WTC11 (cell line): ENCODE measurements at regions not wholly inside any gene's neighbourhood (a gene's known extent, or its start where the extent isn't known, plus 50 kb on each side); places are given as distances from the start of the nearest gene placed in this dataset.

Source experiments
- ATAC-seq: fragments of 200-7000 bp; cut with Tn5 transposase; 2 replicates; pipeline ENCODE4 v1.10.0; 2021; ENCODE audit warnings: mild to moderate bottlenecking, moderate library complexity
- CTCF ChIA-PET: fragments of 300-600 bp; sonication (Branson Sonifier 250); formaldehyde crosslinking; loops from one replicate; lab custom pipeline; 2021; ENCODE audit warnings: antibody characterized with exemption; lab: Charles Lee
- POLR2A ChIA-PET: fragments of 350-600 bp; sonication (Branson Sonifier 250); formaldehyde crosslinking; loops from one replicate; lab custom pipeline; 2021; ENCODE audit warnings: antibody characterized with exemption; lab: Charles Lee
- DNase-seq: peaks from one replicate; pipeline ENCODE4 v3.0.0; 2021; ENCODE audit warnings: low spot score
- H3K27ac Mint-ChIP-seq: 2 replicates; pipeline ENCODE4 v1.8.0; 2021; ENCODE audit warnings: mixed read lengths
- H3K27me3 Mint-ChIP-seq: 2 replicates; pipeline ENCODE4 v1.8.0; 2021; ENCODE audit warnings: low read depth, mild to moderate bottlenecking, moderate library complexity, mixed read lengths
- H3K36me3 Mint-ChIP-seq: 2 replicates; pipeline ENCODE4 v1.8.0; 2021; ENCODE audit warnings: mixed read lengths
- H3K4me1 Mint-ChIP-seq: 2 replicates; pipeline ENCODE4 v1.8.0; 2022; ENCODE audit warnings: mixed read lengths
- H3K4me3 Mint-ChIP-seq: 2 replicates; pipeline ENCODE4 v1.8.0; 2021; ENCODE audit warnings: mild to moderate bottlenecking, moderate library complexity, mixed read lengths
- H3K9me3 Mint-ChIP-seq: 2 replicates; pipeline ENCODE4 v1.8.0; 2021; ENCODE audit warnings: mixed read lengths
- ATF1 ChIP-seq: sonication (generic); formaldehyde crosslinking; IDR thresholded peaks from 2 replicates; pipeline ENCODE4 v1.8.1; 2023; ENCODE audit warnings: mild to moderate bottlenecking, moderate library complexity, missing genetic modification reagents
- ELF4 ChIP-seq: sonication (generic); formaldehyde crosslinking; IDR thresholded peaks from 2 replicates; pipeline ENCODE4 v1.8.1; 2022; ENCODE audit warnings: low read depth, mild to moderate bottlenecking, moderate library complexity, missing genetic modification reagents
- EMX1 ChIP-seq: fragments of 250-450 bp; sonication (Bioruptor Pico); IDR thresholded peaks from 2 replicates; pipeline ENCODE4 v1.8.0; 2021; ENCODE audit warnings: mild to moderate bottlenecking
- FOXJ3 ChIP-seq: sonication (generic); formaldehyde crosslinking; IDR thresholded peaks from 2 replicates; pipeline ENCODE4 v1.9.0; 2021; ENCODE audit warnings: missing genetic modification reagents, mild to moderate bottlenecking, borderline replicate concordance
- FOXP1 ChIP-seq: sonication (generic); formaldehyde crosslinking; IDR thresholded peaks from 2 replicates; pipeline ENCODE4 v1.8.0; 2022; ENCODE audit warnings: missing genetic modification reagents, mild to moderate bottlenecking, moderate library complexity, borderline replicate concordance
- HMGA2 ChIP-seq: fragments of 250-450 bp; sonication (Bioruptor Pico); IDR thresholded peaks from 2 replicates; pipeline ENCODE4 v1.4.0; 2021; ENCODE audit warnings: mild to moderate bottlenecking, moderate library complexity
- IRF2 ChIP-seq: sonication (generic); formaldehyde crosslinking; IDR thresholded peaks from 2 replicates; pipeline ENCODE4 v1.8.0; 2022; ENCODE audit warnings: low read depth, missing genetic modification reagents, borderline replicate concordance
- KAT7 ChIP-seq: sonication (generic); formaldehyde crosslinking; IDR thresholded peaks from 2 replicates; pipeline ENCODE4 v1.8.1; 2023; ENCODE audit warnings: missing genetic modification reagents, mild to moderate bottlenecking, borderline replicate concordance
- NFATC4 ChIP-seq: fragments of 250-450 bp; sonication (Bioruptor Pico); IDR thresholded peaks from 2 replicates; pipeline ENCODE4 v1.9.0; 2021; ENCODE audit warnings: mild to moderate bottlenecking
- NFYB ChIP-seq: sonication (generic); formaldehyde crosslinking; conservative IDR thresholded peaks from 2 replicates; pipeline ENCODE4 v1.8.0; 2022; ENCODE audit warnings: low read depth, missing genetic modification reagents
- PRRX2 ChIP-seq: fragments of 250-450 bp; sonication (Bioruptor Pico); IDR thresholded peaks from 2 replicates; pipeline ENCODE4 v1.8.0; 2021; ENCODE audit warnings: mild to moderate bottlenecking
- TCF7 ChIP-seq: sonication (generic); formaldehyde crosslinking; IDR thresholded peaks from 2 replicates; pipeline ENCODE4 v1.8.0; 2022; ENCODE audit warnings: mild to moderate bottlenecking, low read depth, missing genetic modification reagents, moderate library complexity
- TEAD1 ChIP-seq: sonication (generic); formaldehyde crosslinking; IDR thresholded peaks from 2 replicates; pipeline ENCODE4 v1.8.0; 2022; ENCODE audit warnings: mild to moderate bottlenecking, missing genetic modification reagents
- ZNF671 ChIP-seq: fragments of 250-450 bp; sonication (Bioruptor Pico); IDR thresholded peaks from 2 replicates; pipeline ENCODE4 v1.8.0; 2021; ENCODE audit warnings: mild to moderate bottlenecking
- TF ChIP-seq, protein P1 (sequence below): sonication (generic); formaldehyde crosslinking; IDR thresholded peaks from 2 replicates; pipeline ENCODE4 v1.8.0; 2022; ENCODE audit warnings: mild to moderate bottlenecking, missing genetic modification reagents
- TF ChIP-seq, protein P2 (sequence below): sonication (generic); formaldehyde crosslinking; IDR thresholded peaks from 2 replicates; pipeline ENCODE4 v1.8.1; 2023; ENCODE audit warnings: mild to moderate bottlenecking, missing genetic modification reagents, borderline replicate concordance
- TF ChIP-seq, protein P3 (sequence below): sonication (generic); formaldehyde crosslinking; IDR thresholded peaks from 2 replicates; pipeline ENCODE4 v1.8.1; 2022; ENCODE audit warnings: low read depth, mild to moderate bottlenecking, moderate library complexity, missing genetic modification reagents, borderline replicate concordance
- TF ChIP-seq, protein P4 (sequence below): sonication (generic); formaldehyde crosslinking; IDR thresholded peaks from 2 replicates; pipeline ENCODE4 v1.8.1; 2023; ENCODE audit warnings: mild to moderate bottlenecking, missing genetic modification reagents, moderate library complexity
- TF ChIP-seq, protein P5 (sequence below): sonication (generic); formaldehyde crosslinking; IDR thresholded peaks from 2 replicates; pipeline ENCODE4 v1.8.0; 2022; ENCODE audit warnings: mild to moderate bottlenecking, missing genetic modification reagents
- TF ChIP-seq, protein P6 (sequence below): sonication (generic); formaldehyde crosslinking; IDR thresholded peaks from 2 replicates; pipeline ENCODE4 v1.8.0; 2023; ENCODE audit warnings: missing genetic modification reagents
- TF ChIP-seq, protein P7 (sequence below): sonication (generic); formaldehyde crosslinking; IDR thresholded peaks from 2 replicates; pipeline ENCODE4 v1.8.1; 2023; ENCODE audit warnings: mild to moderate bottlenecking, missing genetic modification reagents
- TF ChIP-seq, protein P8 (sequence below): fragments of 250-450 bp; sonication (Bioruptor Pico); IDR thresholded peaks from 2 replicates; pipeline ENCODE4 v1.9.0; 2021; ENCODE audit warnings: moderate library complexity, mild to moderate bottlenecking, inconsistent platforms, borderline replicate concordance

DNA sequence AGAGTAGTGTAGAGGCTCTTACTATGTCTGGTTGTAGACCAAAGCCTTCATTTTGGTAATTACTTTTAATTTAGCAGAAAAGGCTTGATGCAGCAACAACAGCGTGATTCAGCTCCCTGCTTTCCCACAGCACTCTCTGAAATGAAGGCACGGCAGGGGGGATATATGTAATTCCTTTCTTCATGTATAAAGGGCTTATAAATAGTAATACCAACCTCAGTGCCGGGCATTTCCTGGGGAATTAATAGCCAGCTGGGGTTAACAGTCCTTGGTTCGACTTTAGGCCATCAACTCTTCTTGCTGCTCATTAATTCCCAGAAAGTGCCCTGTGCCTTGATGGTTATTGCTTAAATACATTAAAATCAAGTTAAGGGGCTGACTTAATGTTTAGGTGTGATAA is 669.0 kb downstream of the ZNF674 start (continued):
- TF ChIP-seq FOXJ3 (CRISPR knock-in tag) (no peak), ELF4 (CRISPR knock-in tag) (no peak), ZNF671 (CRISPR knock-in tag) (no peak), IRF2 (CRISPR knock-in tag) (no peak), NFYB (CRISPR knock-in tag) (no peak), NFATC4 (CRISPR knock-in tag) (no peak)
- TF ChIP-seq, protein P1, sequence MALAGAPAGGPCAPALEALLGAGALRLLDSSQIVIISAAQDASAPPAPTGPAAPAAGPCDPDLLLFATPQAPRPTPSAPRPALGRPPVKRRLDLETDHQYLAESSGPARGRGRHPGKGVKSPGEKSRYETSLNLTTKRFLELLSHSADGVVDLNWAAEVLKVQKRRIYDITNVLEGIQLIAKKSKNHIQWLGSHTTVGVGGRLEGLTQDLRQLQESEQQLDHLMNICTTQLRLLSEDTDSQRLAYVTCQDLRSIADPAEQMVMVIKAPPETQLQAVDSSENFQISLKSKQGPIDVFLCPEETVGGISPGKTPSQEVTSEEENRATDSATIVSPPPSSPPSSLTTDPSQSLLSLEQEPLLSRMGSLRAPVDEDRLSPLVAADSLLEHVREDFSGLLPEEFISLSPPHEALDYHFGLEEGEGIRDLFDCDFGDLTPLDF (CRISPR knock-in tag) = no peak
- TF ChIP-seq, protein P2, sequence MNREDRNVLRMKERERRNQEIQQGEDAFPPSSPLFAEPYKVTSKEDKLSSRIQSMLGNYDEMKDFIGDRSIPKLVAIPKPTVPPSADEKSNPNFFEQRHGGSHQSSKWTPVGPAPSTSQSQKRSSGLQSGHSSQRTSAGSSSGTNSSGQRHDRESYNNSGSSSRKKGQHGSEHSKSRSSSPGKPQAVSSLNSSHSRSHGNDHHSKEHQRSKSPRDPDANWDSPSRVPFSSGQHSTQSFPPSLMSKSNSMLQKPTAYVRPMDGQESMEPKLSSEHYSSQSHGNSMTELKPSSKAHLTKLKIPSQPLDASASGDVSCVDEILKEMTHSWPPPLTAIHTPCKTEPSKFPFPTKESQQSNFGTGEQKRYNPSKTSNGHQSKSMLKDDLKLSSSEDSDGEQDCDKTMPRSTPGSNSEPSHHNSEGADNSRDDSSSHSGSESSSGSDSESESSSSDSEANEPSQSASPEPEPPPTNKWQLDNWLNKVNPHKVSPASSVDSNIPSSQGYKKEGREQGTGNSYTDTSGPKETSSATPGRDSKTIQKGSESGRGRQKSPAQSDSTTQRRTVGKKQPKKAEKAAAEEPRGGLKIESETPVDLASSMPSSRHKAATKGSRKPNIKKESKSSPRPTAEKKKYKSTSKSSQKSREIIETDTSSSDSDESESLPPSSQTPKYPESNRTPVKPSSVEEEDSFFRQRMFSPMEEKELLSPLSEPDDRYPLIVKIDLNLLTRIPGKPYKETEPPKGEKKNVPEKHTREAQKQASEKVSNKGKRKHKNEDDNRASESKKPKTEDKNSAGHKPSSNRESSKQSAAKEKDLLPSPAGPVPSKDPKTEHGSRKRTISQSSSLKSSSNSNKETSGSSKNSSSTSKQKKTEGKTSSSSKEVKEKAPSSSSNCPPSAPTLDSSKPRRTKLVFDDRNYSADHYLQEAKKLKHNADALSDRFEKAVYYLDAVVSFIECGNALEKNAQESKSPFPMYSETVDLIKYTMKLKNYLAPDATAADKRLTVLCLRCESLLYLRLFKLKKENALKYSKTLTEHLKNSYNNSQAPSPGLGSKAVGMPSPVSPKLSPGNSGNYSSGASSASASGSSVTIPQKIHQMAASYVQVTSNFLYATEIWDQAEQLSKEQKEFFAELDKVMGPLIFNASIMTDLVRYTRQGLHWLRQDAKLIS = no peak
- TF ChIP-seq, protein P3, sequence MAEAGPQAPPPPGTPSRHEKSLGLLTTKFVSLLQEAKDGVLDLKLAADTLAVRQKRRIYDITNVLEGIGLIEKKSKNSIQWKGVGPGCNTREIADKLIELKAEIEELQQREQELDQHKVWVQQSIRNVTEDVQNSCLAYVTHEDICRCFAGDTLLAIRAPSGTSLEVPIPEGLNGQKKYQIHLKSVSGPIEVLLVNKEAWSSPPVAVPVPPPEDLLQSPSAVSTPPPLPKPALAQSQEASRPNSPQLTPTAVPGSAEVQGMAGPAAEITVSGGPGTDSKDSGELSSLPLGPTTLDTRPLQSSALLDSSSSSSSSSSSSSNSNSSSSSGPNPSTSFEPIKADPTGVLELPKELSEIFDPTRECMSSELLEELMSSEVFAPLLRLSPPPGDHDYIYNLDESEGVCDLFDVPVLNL (CRISPR knock-in tag) = no peak

DNA sequence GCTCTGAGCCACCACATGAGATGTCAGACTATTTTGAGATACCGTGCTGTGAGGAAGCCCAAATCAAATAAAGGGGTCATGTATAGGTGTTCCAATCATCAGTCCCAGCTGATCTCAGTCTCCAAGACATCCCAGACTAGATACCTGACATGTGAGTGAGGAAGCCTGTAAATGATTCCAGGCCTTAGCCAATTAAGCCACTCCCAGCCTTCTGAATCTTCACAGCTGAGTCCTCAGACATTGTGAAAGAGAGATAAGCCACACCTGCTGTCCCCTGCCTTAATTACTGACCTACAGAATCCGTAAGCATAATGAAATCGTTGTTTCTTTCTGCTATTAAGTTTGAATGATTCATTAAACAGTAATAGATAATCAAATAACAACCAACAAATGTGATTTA is 671.4 kb downstream of the ZNF674 start:
- Mint-ChIP-seq H3K4me3 (no peak overlapping the region), H3K4me1 (peaks cover 13% of the 10 kb centered on the region), H3K27me3 (no peaks in the 10 kb centered on the region), H3K27ac (no peak overlapping the region), H3K9me3 (no peaks in the 10 kb centered on the region), H3K36me3 (no peaks in the 10 kb centered on the region)
- POLR2A ChIA-PET = no interaction called here
- ATAC-seq = no peak
- CTCF ChIA-PET = no interaction called here
- no peak for DNase-seq
- TF ChIP-seq PRRX2 (CRISPR knock-in tag) (no peak), EMX1 (CRISPR knock-in tag) (no peak), KAT7 (CRISPR knock-in tag) (no peak), FOXP1 (CRISPR knock-in tag) (no peak)
- TF ChIP-seq, protein P4, sequence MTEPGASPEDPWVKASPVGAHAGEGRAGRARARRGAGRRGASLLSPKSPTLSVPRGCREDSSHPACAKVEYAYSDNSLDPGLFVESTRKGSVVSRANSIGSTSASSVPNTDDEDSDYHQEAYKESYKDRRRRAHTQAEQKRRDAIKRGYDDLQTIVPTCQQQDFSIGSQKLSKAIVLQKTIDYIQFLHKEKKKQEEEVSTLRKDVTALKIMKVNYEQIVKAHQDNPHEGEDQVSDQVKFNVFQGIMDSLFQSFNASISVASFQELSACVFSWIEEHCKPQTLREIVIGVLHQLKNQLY (CRISPR knock-in tag) = no peak
- TF ChIP-seq, protein P5, sequence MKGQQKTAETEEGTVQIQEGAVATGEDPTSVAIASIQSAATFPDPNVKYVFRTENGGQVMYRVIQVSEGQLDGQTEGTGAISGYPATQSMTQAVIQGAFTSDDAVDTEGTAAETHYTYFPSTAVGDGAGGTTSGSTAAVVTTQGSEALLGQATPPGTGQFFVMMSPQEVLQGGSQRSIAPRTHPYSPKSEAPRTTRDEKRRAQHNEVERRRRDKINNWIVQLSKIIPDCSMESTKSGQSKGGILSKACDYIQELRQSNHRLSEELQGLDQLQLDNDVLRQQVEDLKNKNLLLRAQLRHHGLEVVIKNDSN (CRISPR knock-in tag) = no peak

DNA sequence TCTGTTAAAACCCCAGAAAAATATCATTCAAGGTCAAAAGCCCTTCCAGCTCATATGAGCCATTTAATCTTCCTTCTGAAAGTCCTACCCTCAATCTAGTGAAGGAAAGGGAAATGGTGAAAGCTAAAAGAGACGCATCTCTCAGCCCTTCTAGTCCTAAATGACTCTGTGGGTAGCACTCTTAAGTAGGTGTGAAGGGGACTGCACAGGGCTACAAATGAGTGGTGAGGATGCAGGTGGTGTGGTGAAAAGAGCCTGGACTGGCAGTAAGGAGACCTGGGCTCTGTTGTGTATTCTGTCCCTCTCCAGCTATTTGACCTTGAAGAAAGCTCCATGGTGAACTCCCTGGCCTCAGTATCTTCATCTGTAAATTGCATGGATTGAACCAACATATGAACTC is 671.8 kb upstream of the DIPK2B start:
- H3K27ac Mint-ChIP-seq = no peak overlapping the region
- no peaks in the 10 kb centered on the region for H3K9me3 Mint-ChIP-seq
- H3K27me3 Mint-ChIP-seq = no peaks in the 10 kb centered on the region
- H3K36me3 Mint-ChIP-seq = no peaks in the 10 kb centered on the region
- peaks cover 13% of the 10 kb centered on the region for H3K4me1 Mint-ChIP-seq
- CTCF ChIA-PET = no interaction called here
- POLR2A ChIA-PET = no interaction called here
- H3K4me3 Mint-ChIP-seq = no peak overlapping the region
- DNase-seq (no peak), ATAC-seq (no peak)
- TF ChIP-seq, protein P6, sequence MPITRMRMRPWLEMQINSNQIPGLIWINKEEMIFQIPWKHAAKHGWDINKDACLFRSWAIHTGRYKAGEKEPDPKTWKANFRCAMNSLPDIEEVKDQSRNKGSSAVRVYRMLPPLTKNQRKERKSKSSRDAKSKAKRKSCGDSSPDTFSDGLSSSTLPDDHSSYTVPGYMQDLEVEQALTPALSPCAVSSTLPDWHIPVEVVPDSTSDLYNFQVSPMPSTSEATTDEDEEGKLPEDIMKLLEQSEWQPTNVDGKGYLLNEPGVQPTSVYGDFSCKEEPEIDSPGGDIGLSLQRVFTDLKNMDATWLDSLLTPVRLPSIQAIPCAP (CRISPR knock-in tag) = no peak
- TF ChIP-seq ATF1 (CRISPR knock-in tag) (no peak), EMX1 (CRISPR knock-in tag) (no peak), TEAD1 (CRISPR knock-in tag) (no peak), TCF7 (CRISPR knock-in tag) (no peak), HMGA2 (CRISPR knock-in tag) (no peak)
- TF ChIP-seq, protein P7, sequence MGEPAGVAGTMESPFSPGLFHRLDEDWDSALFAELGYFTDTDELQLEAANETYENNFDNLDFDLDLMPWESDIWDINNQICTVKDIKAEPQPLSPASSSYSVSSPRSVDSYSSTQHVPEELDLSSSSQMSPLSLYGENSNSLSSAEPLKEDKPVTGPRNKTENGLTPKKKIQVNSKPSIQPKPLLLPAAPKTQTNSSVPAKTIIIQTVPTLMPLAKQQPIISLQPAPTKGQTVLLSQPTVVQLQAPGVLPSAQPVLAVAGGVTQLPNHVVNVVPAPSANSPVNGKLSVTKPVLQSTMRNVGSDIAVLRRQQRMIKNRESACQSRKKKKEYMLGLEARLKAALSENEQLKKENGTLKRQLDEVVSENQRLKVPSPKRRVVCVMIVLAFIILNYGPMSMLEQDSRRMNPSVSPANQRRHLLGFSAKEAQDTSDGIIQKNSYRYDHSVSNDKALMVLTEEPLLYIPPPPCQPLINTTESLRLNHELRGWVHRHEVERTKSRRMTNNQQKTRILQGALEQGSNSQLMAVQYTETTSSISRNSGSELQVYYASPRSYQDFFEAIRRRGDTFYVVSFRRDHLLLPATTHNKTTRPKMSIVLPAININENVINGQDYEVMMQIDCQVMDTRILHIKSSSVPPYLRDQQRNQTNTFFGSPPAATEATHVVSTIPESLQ (CRISPR knock-in tag) = no peak
- TF ChIP-seq, protein P8, sequence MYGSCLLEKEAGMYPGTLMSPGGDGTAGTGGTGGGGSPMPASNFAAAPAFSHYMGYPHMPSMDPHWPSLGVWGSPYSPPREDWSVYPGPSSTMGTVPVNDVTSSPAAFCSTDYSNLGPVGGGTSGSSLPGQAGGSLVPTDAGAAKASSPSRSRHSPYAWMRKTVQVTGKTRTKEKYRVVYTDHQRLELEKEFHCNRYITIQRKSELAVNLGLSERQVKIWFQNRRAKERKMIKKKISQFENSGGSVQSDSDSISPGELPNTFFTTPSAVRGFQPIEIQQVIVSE (CRISPR knock-in tag) = no peak
- TF ChIP-seq, protein P4 (CRISPR knock-in tag) = no peak
